ENCODE measurements at regions not wholly inside any gene's neighbourhood (a gene's known extent, or its start where the extent isn't known, plus 50 kb on each side); places are given as distances from the start of the nearest gene placed in this dataset.

DNA sequence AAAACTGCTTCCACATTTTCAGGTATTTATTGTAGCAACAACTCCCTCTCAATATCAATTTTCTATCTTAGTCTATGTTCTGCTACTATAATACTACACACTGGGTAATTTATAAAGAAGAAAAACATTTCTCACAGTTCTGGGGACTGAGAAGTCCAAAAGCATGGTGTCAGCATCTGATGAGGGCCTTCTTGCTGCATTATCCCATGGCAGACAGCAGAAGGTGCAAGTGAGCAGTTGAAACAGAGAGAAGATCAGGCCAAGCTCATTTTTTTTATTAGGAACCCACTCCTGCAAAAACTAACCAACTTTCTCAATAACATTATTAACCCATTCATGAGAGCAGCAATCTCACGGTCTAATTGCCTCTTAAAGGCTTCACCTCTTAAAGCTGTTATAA, 376.0 kb downstream of the RAB28 start:
- no peak for DNase-seq (ENCODE audit: extremely low spot score)
- TF ChIP-seq, protein P1, sequence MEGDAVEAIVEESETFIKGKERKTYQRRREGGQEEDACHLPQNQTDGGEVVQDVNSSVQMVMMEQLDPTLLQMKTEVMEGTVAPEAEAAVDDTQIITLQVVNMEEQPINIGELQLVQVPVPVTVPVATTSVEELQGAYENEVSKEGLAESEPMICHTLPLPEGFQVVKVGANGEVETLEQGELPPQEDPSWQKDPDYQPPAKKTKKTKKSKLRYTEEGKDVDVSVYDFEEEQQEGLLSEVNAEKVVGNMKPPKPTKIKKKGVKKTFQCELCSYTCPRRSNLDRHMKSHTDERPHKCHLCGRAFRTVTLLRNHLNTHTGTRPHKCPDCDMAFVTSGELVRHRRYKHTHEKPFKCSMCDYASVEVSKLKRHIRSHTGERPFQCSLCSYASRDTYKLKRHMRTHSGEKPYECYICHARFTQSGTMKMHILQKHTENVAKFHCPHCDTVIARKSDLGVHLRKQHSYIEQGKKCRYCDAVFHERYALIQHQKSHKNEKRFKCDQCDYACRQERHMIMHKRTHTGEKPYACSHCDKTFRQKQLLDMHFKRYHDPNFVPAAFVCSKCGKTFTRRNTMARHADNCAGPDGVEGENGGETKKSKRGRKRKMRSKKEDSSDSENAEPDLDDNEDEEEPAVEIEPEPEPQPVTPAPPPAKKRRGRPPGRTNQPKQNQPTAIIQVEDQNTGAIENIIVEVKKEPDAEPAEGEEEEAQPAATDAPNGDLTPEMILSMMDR (IDR thresholded peaks at IDR 0.05; ENCODE audit: control extremely low read depth, extremely low read depth, low read depth, missing control alignments): peak; percentile 9
- POLR2A ChIA-PET: no interaction called here
- CTCF ChIA-PET: no interaction called here

DNA sequence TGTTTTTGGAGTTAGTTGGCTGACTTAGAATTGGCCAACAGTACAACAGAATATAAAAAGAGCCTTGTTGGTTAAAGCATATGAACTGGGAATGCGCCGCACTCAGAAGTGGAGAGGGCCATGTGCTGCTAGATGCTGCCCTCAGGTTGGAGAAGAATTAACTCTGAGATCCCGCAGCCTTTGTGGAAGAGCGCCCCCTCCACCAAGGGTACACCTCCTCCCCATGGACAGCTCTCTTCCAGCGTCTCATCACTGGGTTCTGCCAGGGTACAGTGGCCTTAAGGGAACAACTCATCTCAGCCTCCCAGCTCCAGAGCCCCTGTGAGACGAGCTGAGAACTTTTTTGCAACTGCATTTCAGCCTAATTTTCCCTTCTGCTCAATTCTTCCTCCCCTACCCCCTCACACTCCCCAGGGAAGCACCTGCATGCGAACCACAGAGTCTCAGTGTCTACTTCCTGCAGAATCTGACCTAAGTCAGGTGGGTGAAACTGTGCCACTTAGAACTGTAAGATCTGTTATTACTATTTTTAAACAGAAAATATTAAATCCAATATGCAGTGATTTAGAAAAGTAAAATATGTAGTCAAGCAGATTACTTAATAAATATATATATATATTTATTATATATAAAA, 380.6 kb downstream of the RAB28 start:
- CTCF ChIA-PET: interaction anchor here (1.0 to 1.2 kb wide), 2 partner anchors 46 to 66 kb away, joined by 3 read pairs; no protein-coding TSS in a partner anchor
- POLR2A ChIA-PET: no interaction called here
- TF ChIP-seq, protein P1 (IDR thresholded peaks at IDR 0.05; ENCODE audit: control extremely low read depth, extremely low read depth, low read depth, missing control alignments): no peak
- no peak for DNase-seq (ENCODE audit: extremely low spot score)

DNA sequence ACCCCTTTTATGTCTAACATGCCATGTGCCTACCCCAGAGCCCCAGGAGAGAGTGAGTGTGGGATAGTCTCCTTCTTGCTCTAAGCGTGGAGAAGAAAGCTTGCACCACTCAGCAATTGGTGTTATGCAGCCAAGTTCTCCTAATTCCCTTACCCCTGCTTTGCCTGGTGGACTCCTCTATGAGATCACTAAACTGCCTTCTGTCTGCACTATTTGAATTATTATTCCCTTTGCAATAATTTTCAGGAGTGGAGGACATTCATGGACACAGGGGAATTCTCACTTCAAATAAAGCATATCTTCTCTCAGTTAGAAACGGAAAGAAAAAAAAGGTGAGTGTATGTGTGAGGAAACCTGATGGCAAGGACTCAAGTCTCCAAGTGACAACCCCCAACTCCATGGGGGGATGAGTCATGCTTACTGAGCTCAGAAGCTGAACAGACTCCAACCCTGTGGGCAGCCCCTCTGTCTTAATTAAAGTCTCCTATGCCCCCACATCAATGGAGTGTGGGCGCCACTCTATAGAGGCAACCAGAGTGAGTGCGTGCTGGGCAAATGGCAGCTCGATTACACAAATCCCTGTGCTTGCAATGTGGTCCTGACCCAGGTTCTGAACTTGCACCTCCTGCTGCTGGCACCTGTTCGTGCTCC, 381.9 kb downstream of the RAB28 start:
- ChIA-PET CTCF (no interaction called here), POLR2A (no interaction called here)
- TF ChIP-seq, protein P1 (IDR thresholded peaks at IDR 0.05; ENCODE audit: control extremely low read depth, extremely low read depth, low read depth, missing control alignments): no peak
- DNase-seq (ENCODE audit: extremely low spot score): no peak

DNA sequence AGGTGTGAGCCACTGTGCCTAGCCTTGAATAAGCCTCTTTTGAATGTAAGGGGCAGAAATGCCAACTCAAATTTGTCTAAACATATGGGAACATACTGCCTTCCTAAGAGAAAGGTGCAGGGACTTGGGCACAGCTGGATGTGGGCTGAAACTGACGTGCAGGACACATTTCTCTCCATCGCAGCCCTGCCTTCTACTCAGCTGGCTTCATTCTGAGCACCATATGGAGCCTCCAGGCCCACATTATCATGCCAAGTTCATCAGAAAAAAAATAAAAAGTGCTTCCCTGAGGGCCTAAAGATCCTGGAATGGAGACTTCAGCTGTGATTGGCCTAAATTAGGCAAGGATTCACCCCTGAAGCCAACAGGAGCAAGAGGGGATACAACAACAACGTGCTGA, 386.2 kb downstream of the RAB28 start:
- TF ChIP-seq, protein P1 (IDR thresholded peaks at IDR 0.05; ENCODE audit: control extremely low read depth, extremely low read depth, low read depth, missing control alignments): no peak
- DNase-seq (ENCODE audit: extremely low spot score): no peak
- ChIA-PET POLR2A (no interaction called here), CTCF (interaction anchor here (1.1 kb wide), 1 partner anchor 17 kb away, joined by 3 read pairs; no protein-coding TSS in a partner anchor)

DNA sequence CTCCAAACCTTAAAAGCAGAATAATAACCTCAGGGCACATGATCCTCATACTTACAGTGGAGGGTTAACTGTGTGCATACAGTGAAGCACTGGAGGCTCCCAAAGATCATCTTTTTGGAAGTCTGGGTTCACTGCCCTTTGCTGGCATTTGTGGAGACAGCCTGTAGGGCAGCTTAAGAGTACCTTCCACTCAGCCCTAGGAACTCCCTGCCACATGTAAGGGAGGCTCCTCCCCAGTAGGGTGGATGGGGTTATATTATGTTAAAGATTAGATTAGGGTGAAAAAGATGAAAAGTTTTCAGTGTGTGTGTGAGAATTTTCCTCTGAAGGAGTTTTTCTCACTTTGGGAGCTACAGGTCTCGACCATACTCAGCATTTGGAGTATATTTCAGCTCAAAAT, 388.4 kb downstream of the RAB28 start:
- ChIA-PET CTCF (interaction anchor here (1.2 kb wide), 1 partner anchor 20 kb away, joined by 5 read pairs; no protein-coding TSS in a partner anchor), POLR2A (no interaction called here)
- TF ChIP-seq, protein P1 (IDR thresholded peaks at IDR 0.05; ENCODE audit: control extremely low read depth, extremely low read depth, low read depth, missing control alignments): no peak
- DNase-seq (ENCODE audit: extremely low spot score): no peak

DNA sequence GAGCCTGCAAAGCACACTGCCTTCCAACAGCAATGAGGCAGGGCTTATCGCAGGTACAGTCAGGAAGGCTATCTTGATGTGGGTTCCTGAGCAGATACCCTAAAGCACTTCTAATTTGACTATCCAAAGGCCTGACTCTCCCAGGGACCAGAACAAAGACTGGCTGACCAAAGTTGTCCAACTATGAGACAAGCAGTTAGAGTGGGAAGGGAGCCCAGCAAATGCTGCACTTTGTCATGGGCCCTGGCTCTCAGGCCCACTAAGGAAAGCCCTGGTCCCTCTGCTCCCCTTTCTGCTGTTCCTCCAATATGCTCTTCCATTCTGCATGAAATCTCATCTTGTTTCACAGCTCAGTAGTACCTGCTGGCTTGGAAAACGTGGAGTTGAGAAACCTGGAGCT, 391.0 kb downstream of the RAB28 start:
- no peak for DNase-seq (ENCODE audit: extremely low spot score)
- ChIA-PET CTCF (no interaction called here), POLR2A (no interaction called here)
- TF ChIP-seq, protein P1 (IDR thresholded peaks at IDR 0.05; ENCODE audit: control extremely low read depth, extremely low read depth, low read depth, missing control alignments): no peak
